GM21723 (cell line): ENCODE measurements at regions not wholly inside any gene's neighbourhood (a gene's known extent, or its start where the extent isn't known, plus 50 kb on each side); places are given as distances from the start of the nearest gene placed in this dataset.
"Not testable (repeated sequence)": the region's sequence is repeated elsewhere in the genome, so short reads cannot be mapped to it uniquely, and the experiment has no call there.

Experiments
- ATAC-seq: cut with Tn5 transposase; IDR thresholded peaks from one replicate; pipeline ENCODE4 v1.9.1; 2021; ENCODE audit warnings: mild to moderate bottlenecking, moderate library complexity; ENCODE audit not compliant: unreplicated experiment

GRCh38 chr2:212794471-212794870 is 255.9 kb upstream of the ERBB4 start:
- no peak for ATAC-seq

GRCh38 chr2:212791569-212791968 is 253.0 kb upstream of the ERBB4 start:
- no peak for ATAC-seq

- not testable (repeated sequence) for ATAC-seq
These were observed 247.5 kb upstream of the ERBB4 start for GRCh38 chr2:212786088-212786487.

- peak; percentile 75 for ATAC-seq
These were observed 238.5 kb upstream of the ERBB4 start for GRCh38 chr2:212777020-212777491.

GRCh38 chr2:212773808-212774339 is 235.3 kb upstream of the ERBB4 start:
- no peak for ATAC-seq

- ATAC-seq = no peak
These were observed 231.6 kb upstream of the ERBB4 start for GRCh38 chr2:212770240-212770639.

GRCh38 chr2:212766921-212767320 is 228.3 kb upstream of the ERBB4 start:
- no peak for ATAC-seq

GRCh38 chr2:212752730-212753351 is 214.2 kb upstream of the ERBB4 start:
- ATAC-seq = no peak

- peak; percentile 92 for ATAC-seq
These were observed 206.8 kb upstream of the ERBB4 start for GRCh38 chr2:212745359-212745758.

GRCh38 chr2:212737392-212738172 is 199.0 kb upstream of the ERBB4 start:
- no peak for ATAC-seq

- ATAC-seq = no peak
These were observed 197.8 kb upstream of the ERBB4 start for GRCh38 chr2:212736385-212736726.

GRCh38 chr2:212733273-212733672 is 194.7 kb upstream of the ERBB4 start:
- no peak for ATAC-seq

- no peak for ATAC-seq
These were observed 194.3 kb upstream of the ERBB4 start for GRCh38 chr2:212732860-212733259.

GRCh38 chr2:212730994-212731393 is 192.4 kb upstream of the ERBB4 start:
- peak; percentile 85 for ATAC-seq

- ATAC-seq = no peak
These were observed 190.1 kb upstream of the ERBB4 start for GRCh38 chr2:212728717-212729116.

GRCh38 chr2:212727751-212728150 is 189.1 kb upstream of the ERBB4 start:
- ATAC-seq = peak; percentile 48

- no peak for ATAC-seq
These were observed 187.8 kb upstream of the ERBB4 start for GRCh38 chr2:212726403-212726802.

- ATAC-seq = no peak
These were observed 186.6 kb upstream of the ERBB4 start for GRCh38 chr2:212725180-212725579.

GRCh38 chr2:212723226-212723625 is 184.6 kb upstream of the ERBB4 start:
- ATAC-seq = no peak

GRCh38 chr2:212722046-212722445 is 183.4 kb upstream of the ERBB4 start:
- no peak for ATAC-seq

- no peak for ATAC-seq
These were observed 182.4 kb upstream of the ERBB4 start for GRCh38 chr2:212721026-212721451.

- ATAC-seq = not testable (repeated sequence)
These were observed 176.8 kb upstream of the ERBB4 start for GRCh38 chr2:212715411-212715810.
